Cardiac fibroblast (primary cell): ENCODE measurements at regions not wholly inside any gene's neighbourhood (a gene's known extent, or its start where the extent isn't known, plus 50 kb on each side); places are given as distances from the start of the nearest gene placed in this dataset.

Experiments
- DNase-seq, 2 donors: peaks; one replicate each; pipeline versions ENCODE4 v3.0.0 to v3.0.0-alpha.2; 2010; ENCODE audit warnings: low read depth in 2 of 2
- H3K4me3 ChIP-seq, 2 donors: replicated peaks in 1 of 2; 1 replicate in 1 of 2; 2 replicates in 1 of 2; pipeline ENCODE4 v1.5.1; 2011; ENCODE audit warnings: low read depth in 2 of 2, low read length in 2 of 2, mild to moderate bottlenecking in 2 of 2, moderate library complexity in 1 of 2
- CTCF ChIP-seq: IDR thresholded peaks from one replicate; pipeline ENCODE4 v1.5.1; 2011; ENCODE audit warnings: low read depth, mild to moderate bottlenecking, low read length, inconsistent platforms

- peak in 1 of 2 donors; percentile 21 for DNase-seq
- no peak overlapping the region for H3K4me3 ChIP-seq
- no peak for TF ChIP-seq CTCF
Measured at GRCh38 chr1:244920911-244921761, 56.8 kb upstream of the HNRNPU start.

- peak overlapping the region in 1 of 2 donors; percentile 54 for H3K4me3 ChIP-seq
- no peak for TF ChIP-seq CTCF
- no peak for DNase-seq
Measured at GRCh38 chr1:244919320-244920282, 55.3 kb upstream of the HNRNPU start.

- TF ChIP-seq CTCF, result no peak
- DNase-seq, result peak; percentile 14 to 17
- peak overlapping the region; percentile 34 to 54 for H3K4me3 ChIP-seq
Measured at GRCh38 chr1:244918421-244919319, 54.3 kb upstream of the HNRNPU start.

GRCh38 chr1:244917073-244917670 lies 52.8 kb upstream of the HNRNPU start:
- no peak overlapping the region for H3K4me3 ChIP-seq
- DNase-seq, result no peak
- TF ChIP-seq CTCF, result no peak

GRCh38 chr1:244915736-244916135 lies 51.4 kb upstream of the HNRNPU start:
- H3K4me3 ChIP-seq, result no peak overlapping the region
- no peak for DNase-seq
- TF ChIP-seq CTCF, result no peak

- H3K4me3 ChIP-seq, result no peak overlapping the region
- DNase-seq, result no peak
- TF ChIP-seq CTCF, result no peak
Measured at GRCh38 chr1:244914761-244915160, 50.4 kb upstream of the HNRNPU start.
